NCI-H2196 (cell line): ENCODE measurements at regions not wholly inside any gene's neighbourhood (a gene's known extent, or its start where the extent isn't known, plus 50 kb on each side); places are given as distances from the start of the nearest gene placed in this dataset.
"Not testable (repeated sequence)": the region's sequence is repeated elsewhere in the genome, so short reads cannot be mapped to it uniquely, and the experiment has no call there.

Experiments
- DNase-seq: peaks from one replicate; lab custom pipeline; 2025; ENCODE audit not compliant: unreplicated experiment; lab: John Stamatoyannopoulos, UW

GRCh38 chr4:115678425-115678941 is 565.1 kb upstream of the NDST4 start:
- no peak for DNase-seq

- no peak for DNase-seq
These were observed 562.3 kb upstream of the NDST4 start for GRCh38 chr4:115675719-115676118.

DNA sequence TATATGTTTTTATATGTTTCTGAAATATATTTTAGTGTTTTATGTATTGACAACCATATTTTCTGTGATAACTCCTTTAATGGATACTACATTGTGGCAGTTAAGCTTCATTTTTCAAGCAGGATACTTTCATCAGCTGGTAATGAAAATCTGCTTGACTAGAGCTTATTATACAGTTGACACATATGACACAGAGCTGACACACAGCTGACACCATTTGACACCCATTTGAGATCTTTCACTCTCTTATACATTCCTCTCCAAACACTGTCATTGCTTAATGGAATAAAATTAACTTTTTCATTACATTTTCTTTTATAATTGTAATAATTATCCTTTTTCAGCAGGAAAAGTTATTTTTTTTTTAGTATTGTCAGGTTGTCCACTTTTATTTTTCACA is 561.1 kb upstream of the NDST4 start:
- DNase-seq, result no peak

DNA sequence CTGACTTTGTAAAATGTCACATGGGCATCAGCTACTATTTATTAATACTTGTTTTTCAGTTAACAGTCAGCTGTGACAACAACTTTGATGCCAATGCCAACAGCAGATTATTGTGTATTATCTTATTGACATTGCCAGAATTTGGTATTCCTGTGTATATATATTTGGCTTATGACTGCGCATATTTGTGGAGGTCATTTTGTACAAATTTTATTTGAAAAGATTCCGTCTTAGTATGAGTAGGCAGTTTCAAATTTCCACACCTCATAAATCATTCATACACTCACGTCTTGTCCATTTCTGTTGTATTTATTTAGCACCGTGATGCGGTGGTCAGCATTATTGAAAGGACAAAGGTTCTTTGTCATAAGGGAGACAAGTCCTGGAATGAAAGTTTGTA is 558.2 kb upstream of the NDST4 start:
- DNase-seq, result no peak

DNA sequence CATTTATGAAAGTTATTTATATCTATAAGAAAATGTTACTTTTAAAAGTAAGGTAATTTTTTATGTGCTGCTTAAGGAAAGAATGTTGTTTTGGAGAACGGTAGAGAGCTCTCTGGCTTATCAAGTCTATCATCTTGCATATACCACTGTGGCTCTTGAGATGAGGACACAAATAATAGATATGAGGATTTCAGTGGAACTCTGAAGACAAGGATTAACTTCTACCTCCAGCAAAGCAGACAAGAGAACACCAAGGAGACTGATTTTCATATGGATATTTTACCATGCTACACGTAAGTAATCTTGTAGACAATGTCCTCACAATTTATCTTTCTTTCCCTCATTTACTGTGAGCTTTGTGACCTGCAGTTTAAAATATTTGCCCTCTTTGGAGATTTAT is 557.5 kb upstream of the NDST4 start:
- DNase-seq, result no peak

DNA sequence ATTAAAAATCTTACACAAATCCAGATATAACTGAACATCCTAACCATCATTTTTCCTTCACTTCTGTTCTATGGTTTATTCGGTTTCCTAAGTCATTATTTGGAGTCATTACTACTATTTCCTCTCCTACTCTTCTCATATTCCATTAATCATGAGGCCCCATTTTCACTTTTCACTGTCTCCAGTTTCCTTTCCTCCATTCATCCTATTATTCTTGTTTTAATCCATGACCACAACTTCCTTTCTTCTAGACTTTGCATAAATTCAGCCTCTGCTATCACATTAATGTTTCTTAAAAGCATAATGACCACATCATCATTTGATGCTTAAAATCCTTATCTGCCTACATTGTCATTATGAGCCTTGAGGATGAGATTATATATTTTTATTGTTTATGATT is 555.0 kb upstream of the NDST4 start:
- DNase-seq, result no peak

GRCh38 chr4:115664285-115664684 is 550.9 kb upstream of the NDST4 start:
- DNase-seq, result no peak

DNA sequence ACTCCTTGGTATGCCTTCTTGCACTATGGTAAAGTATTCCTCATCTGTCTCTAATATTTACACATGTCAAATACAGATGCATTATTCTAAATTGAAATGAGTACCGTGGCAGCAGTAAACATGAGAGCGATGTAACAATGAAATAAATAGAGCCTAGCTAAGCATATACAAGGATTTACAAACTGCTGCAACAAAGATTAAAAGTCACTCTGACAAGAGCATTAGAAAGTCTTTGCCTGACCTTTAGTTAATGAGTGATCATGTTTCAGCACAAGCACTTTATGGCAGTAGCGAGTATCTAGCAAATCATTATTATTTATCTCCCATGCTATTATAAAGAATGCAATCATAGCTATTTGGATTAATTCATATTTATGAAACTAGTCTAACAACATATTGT is 547.0 kb upstream of the NDST4 start:
- DNase-seq, result no peak

DNA sequence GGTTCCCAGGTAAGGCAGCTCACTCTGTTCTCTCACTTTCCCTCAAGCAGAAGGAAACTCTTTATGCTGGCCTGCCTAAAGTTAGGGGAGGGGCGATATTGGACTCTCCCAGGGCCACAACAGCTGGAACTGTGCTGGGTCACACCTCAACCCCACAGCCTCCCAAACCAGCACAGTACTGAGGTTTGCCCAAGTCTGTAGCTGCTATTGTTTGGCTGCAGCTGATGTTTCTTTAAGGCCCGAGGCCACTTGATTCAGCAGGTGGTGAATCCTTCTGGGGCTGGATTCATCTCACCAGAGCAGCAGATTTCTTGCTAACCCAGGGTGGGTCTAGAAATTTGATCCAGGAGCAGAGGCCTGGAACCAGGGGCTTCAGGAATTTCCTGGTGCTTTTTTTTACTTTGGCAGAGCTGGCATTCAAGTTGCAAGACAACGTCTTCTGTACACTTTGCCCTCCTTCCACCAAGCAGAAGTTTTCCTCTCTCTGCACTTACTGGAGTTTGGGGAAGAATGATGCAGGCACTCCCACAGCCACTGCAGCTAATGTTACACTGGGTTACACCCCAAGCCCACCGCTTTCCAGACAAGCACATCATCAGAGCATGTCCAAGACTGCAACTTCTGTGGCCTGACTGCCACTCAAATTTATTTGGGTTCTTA is 544.7 kb upstream of the NDST4 start:
- no peak for DNase-seq

- DNase-seq, result no peak
These were observed 542.2 kb upstream of the NDST4 start for GRCh38 chr4:115655626-115656025.

- DNase-seq, result no peak
These were observed 535.4 kb upstream of the NDST4 start for GRCh38 chr4:115648786-115649185.

DNA sequence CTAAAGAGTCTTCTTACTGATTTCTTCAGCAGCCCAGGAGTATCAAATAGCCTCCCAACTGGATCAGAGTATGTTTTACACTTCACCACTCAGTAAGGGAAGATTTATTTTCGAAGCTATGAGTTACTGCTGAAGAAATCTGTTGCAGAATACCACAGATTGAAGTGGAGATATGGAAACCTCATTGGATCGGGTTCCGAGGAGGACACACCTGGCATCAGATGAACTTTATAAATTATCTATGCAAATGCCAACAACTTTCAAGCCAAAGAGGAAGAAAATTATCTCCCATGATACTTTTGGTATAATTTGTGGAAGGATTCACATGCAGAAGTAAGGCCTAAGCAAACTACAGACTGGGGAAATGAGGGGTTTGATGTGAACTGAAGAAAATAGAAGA is 515.9 kb upstream of the NDST4 start:
- no peak for DNase-seq

- no peak for DNase-seq
These were observed 496.2 kb upstream of the NDST4 start for GRCh38 chr4:115609631-115610030.

DNA sequence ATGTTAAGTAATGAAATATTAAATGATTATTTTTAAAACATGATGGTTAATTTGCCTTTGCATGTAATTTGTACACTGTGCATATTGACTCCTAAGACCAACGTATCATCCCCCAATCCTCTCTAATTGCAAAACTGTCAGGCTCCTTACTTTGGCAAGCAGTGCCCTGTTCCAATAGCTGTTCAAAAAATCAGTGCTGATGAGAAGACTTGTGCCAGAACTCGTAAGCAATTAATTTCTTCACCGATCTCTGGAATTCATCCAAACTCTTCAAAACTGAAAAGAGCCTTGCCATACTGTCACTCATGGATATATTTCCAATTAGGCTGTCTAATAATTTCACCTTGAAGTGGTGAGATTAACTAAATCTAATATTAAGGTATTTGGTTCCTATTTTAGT is 493.9 kb upstream of the NDST4 start:
- no peak for DNase-seq

GRCh38 chr4:115596265-115597001 is 483.0 kb upstream of the NDST4 start:
- no peak for DNase-seq

DNA sequence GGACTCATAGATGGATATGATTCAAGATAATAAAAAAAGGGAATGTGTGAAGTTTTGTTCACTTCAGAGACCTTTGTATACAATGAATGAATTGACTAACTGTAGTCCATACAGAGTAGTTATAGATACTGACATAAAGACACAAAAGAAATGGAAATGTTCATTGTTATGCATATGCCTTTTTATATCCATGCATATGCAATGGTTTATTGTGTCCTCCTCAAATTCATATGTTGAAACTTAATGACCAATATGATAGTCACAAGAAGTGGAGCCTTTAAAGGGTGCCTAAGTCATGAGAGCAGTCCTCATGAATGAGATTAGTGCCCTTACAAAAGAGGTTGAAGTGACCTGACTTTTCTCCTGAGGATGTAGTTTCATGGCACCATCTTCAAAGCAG is 467.5 kb upstream of the NDST4 start:
- DNase-seq, result no peak

DNA sequence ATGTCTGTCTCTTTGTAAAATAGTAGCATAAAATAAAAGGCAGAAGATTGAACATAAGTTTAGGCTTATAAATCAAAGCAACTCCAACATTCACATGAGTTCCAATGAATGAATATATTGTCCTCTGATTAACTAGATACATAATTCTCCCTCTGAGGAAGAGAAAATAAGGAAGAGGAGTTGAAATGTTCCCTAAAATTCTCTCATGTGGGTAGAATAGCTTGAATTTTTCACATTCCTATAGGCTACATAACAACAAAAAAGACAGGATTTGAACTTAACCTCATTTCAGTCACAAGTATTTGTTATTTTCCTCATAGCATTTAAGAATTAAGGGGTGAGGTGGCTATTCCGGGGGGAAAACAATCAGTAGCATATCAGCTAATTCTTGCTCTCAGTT is 462.4 kb upstream of the NDST4 start:
- no peak for DNase-seq

GRCh38 chr4:115562506-115562905 is 449.1 kb upstream of the NDST4 start:
- DNase-seq, result no peak

- DNase-seq, result no peak
These were observed 434.7 kb upstream of the NDST4 start for GRCh38 chr4:115548123-115548522.

GRCh38 chr4:115537387-115537786 is 424.0 kb upstream of the NDST4 start:
- DNase-seq, result peak; percentile 4

- DNase-seq, result no peak
These were observed 415.7 kb upstream of the NDST4 start for GRCh38 chr4:115529126-115529525.

- DNase-seq, result not testable (repeated sequence)
These were observed 406.1 kb upstream of the NDST4 start for GRCh38 chr4:115519476-115519875.

GRCh38 chr4:115515772-115516171 is 402.4 kb upstream of the NDST4 start:
- no peak for DNase-seq
